ENCODE measurements at regions not wholly inside any gene's neighbourhood (a gene's known extent, or its start where the extent isn't known, plus 50 kb on each side); places are given as distances from the start of the nearest gene placed in this dataset.

DNA sequence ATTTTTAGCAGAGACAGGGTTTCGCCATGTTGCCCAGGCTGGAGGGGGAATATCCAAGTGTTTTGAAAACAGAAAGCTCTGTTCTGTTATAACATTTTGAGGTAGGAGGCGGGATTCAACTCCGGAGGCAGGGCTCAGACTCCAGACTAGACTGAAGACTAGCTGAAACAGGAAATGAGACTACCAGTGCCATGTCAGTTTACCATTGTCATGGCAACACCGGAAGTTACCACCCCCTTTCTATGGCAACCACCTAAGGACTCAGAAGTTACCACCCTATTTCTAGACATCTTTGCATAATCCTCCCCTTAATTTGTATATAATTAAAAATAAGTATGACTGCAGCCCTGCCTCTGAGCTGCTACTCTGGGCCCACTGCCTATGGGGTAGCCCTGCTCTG lies 1069.1 kb upstream of the AUTS2 start:
- TF ChIP-seq, protein P1, sequence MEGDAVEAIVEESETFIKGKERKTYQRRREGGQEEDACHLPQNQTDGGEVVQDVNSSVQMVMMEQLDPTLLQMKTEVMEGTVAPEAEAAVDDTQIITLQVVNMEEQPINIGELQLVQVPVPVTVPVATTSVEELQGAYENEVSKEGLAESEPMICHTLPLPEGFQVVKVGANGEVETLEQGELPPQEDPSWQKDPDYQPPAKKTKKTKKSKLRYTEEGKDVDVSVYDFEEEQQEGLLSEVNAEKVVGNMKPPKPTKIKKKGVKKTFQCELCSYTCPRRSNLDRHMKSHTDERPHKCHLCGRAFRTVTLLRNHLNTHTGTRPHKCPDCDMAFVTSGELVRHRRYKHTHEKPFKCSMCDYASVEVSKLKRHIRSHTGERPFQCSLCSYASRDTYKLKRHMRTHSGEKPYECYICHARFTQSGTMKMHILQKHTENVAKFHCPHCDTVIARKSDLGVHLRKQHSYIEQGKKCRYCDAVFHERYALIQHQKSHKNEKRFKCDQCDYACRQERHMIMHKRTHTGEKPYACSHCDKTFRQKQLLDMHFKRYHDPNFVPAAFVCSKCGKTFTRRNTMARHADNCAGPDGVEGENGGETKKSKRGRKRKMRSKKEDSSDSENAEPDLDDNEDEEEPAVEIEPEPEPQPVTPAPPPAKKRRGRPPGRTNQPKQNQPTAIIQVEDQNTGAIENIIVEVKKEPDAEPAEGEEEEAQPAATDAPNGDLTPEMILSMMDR (IDR thresholded peaks at IDR 0.05; ENCODE audit: insufficient read depth, low read depth, low read length): no peak
- no peak for TF ChIP-seq EZH2 (IDR thresholded peaks at IDR 0.05; ENCODE audit: insufficient read depth, low read length)

All from astrocyte (in vitro differentiated cells and primary cell).